Ureter (tissue), 1 donor: ENCODE measurements at regions not wholly inside any gene's neighbourhood (a gene's known extent, or its start where the extent isn't known, plus 50 kb on each side); places are given as distances from the start of the nearest gene placed in this dataset.

ENCODE experiments used
- DNase-seq: peaks from one replicate; pipeline ENCODE4 v3.0.0-alpha.2; 2020; ENCODE audit warnings: low spot score
- donor health status: DM: yes; HTN: yes; CAD: no.

GRCh38 chrX:107560980-107561379 is 67.3 kb upstream of the PRPS1 start:
- no peak for DNase-seq

DNA sequence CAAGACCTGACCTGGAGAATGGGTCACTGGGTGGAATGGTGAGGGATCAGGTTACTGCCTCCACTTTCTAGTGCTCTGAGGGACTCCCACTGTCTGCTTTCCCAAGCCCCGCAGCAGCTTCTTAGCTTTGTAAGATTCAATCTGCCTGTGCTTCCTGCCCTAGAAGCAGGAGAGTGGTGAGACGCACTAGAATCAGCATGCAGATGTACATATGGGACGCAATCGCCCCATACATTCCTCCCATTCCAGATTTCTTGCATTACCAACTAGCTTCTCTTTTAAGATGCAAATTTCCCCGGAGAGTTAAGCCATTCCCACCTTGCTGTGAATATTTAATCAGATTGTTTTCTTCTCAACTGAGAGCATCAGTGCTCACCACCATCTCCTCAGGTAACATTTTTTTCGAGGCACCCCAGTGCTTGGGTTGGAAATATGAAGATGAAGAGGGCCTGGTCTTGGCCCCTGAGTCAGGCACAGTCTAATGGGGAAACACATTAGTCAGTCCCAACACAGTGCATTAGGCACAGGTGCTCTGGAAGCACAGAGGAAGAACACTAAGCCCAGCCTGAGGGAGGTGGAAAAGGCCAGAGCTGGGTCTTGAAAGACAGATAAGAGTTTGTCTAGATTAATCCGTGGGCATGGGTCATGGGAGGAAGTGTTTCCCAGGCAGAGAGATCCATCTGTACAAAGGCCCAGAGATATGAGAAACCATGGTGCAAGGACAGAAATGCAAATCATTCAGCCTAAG is 66.7 kb upstream of the PRPS1 start:
- DNase-seq = no peak

DNA sequence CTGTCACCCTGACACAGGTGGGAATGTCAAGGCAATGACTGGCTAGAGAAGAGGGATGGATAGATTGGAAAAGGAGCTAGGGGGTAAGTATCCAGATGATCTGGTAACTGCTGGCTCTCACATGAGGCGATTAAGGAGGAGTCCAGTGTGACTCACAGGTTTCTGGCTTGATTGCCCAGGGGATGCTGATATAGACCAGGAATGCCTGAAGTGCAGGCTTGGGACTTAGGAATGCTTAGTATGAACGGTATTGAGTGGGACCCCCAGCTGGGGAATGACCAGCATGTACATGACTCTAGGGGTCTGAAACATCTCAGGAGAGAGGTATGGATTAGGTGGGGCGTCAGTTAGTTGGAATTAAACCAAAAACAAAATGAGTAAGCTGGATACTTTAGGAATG is 65.8 kb upstream of the PRPS1 start:
- DNase-seq = no peak

- no peak for DNase-seq
These were observed 64.5 kb upstream of the PRPS1 start for GRCh38 chrX:107563824-107564223.

DNA sequence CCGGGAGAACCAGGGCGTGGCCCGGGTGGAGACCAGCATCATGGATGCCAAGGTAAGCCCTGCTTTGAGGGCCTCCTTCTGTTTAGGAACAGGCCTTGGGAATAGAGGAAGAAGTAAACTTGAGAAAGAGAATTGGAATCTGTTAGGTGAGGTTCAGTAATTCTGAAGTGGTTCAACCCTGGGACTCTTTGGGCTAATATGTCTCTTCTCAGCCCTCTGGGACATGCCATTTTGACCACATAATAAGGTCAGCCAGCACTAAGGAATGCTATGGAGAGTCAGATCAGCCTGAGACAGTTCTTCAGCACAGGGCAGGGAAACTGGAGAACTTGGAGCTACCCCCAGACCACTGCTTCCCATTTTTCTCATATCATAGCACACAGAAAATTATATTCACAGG is 63.3 kb upstream of the PRPS1 start:
- no peak for DNase-seq

DNA sequence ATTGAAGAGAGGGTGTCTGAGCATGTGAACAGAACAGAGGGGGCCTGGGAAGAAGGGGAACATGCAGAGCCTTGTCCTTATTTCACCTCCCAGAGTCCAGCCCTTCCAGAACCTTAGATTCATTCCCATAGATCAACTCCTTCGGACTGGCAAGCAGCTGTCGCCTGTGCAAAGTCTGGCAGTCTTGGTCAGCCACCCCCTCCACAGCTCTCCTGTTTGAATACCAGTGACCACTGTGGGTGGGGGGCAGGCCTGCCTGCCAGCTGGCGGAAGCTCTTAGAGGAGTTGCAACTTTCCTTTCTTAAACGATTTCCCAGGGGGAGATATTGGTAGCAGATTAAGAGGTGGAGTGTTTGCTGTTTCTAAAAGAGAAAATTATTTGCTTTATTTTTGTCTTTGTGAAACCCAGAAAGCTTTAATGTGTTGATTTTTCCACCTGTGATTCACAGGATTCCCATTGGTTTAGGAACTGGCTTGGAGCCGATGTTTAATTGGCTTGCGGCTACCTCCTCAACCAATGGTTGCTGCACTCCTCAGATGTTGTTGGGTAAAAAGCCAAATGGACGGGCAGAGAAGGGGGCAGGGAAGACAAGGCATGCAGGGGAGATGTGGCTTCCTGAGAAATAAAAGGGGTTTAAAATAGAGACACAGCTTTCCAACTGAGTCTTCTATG is 62.2 kb upstream of the PRPS1 start:
- no peak for DNase-seq

DNA sequence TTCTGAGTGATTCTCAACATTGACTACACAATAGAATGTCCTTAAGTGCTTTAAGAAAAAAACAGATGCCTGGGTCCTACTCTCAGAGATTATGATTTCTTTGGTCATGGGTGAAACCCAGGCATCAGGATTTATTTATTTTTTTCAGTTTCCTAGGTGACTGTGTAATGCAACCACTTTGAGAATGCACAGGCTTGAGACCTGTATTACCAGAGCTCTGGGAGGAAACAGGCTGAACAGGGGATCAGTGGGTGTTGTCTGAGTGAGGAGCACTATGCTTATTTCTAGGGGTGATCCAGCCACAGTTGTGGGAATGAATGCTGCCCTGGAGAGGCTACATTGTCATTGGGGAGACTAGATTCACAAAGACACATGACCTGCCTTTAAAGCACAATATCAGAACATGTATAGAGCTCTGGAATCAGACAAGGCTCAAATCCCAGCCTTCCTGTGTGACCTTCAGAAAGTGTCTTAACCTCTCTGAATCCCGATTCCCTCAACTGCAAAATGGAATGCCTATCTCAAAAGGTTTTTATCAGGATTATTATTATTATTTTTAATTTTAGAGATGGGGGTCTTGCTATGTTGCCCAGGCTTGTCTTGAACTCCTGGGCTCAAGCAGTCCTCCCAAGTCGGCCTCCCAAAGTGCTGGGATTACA is 61.6 kb upstream of the PRPS1 start:
- no peak for DNase-seq

GRCh38 chrX:107567370-107567769 is 60.9 kb upstream of the PRPS1 start:
- DNase-seq = no peak

- no peak for DNase-seq
These were observed 56.9 kb upstream of the PRPS1 start for GRCh38 chrX:107571296-107571998.

- no peak for DNase-seq
These were observed 55.3 kb upstream of the PRPS1 start for GRCh38 chrX:107573016-107573415.

- DNase-seq = no peak
These were observed 54.1 kb upstream of the PRPS1 start for GRCh38 chrX:107574054-107574683.

DNA sequence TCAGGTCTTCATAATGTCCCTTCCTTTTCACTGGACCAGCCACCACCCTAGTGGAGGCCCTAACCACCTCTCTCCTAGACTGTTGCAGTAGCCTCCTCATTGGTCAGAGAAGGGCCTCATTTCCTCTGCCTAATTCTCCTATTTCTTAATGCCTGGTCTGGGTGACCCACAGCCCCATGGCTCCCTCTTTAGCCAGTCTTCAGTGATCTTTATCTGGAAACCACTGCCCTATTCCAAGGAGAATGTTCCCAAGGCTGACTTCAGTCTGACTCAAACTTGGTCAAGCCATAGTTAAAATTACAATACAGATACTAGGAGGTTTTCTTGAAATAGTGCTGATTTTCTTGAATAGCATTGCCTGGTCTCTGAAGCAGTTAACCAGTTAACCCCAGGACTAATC is 53.6 kb upstream of the PRPS1 start:
- DNase-seq = no peak

GRCh38 chrX:107576392-107576791 is 51.9 kb upstream of the PRPS1 start:
- no peak for DNase-seq

GRCh38 chrX:107576841-107577240 is 51.5 kb upstream of the PRPS1 start:
- DNase-seq = no peak

DNA sequence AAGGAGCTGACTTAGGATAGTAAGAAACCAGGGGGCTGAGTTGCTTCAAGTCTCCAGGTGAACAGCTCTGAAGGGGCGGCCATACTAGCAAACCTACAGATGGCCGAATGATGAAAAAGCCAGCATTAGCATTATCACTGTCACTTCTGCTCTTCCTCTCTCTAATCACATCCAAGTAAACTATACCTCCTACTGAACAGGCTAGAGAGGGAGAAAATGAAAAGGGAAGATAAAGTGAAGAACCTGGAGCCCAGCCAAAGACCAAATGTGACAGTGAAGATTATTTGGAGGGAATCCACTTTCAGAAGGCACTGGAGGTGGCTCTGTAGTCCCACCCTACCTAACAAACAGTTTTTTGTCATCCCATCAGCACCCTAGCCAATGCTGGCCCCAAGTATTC is 50.4 kb upstream of the PRPS1 start:
- DNase-seq = no peak
